Suprapubic skin (tissue), 3 donors: ENCODE measurements at regions not wholly inside any gene's neighbourhood (a gene's known extent, or its start where the extent isn't known, plus 50 kb on each side); places are given as distances from the start of the nearest gene placed in this dataset.

Source experiments
- CTCF ChIP-seq, 2 donors: fragments of 200-600 bp in 1 of 2; fragments of 450-650 bp in 1 of 2; sonication (generic) in 1 of 2; IDR thresholded peaks; one replicate each; pipeline ENCODE4 v1.5.1; 2016 to 2019; ENCODE audit warnings: antibody characterized with exemption in 2 of 2, mild to moderate bottlenecking in 1 of 2, moderate library complexity in 1 of 2
- EP300 ChIP-seq: sonication (generic); formaldehyde crosslinking; IDR thresholded peaks from one replicate; pipeline ENCODE4 v1.6.1; 2017; ENCODE audit warnings: antibody characterized with exemption
- POLR2A ChIP-seq, 2 donors: fragments of 450-650 bp; IDR thresholded peaks; one replicate each; pipeline ENCODE4 v1.6.1; 2017; ENCODE audit warnings: antibody characterized with exemption in 2 of 2, mild to moderate bottlenecking in 2 of 2, moderate library complexity in 2 of 2

GRCh38 chrX:80335062-80335830, 85.0 kb upstream of the TENT5D start:
- no peak for TF ChIP-seq CTCF (IDR thresholded peaks at IDR 0.05)
- no peak for TF ChIP-seq EP300
- no peak for TF ChIP-seq POLR2A (IDR thresholded peaks at IDR 0.05)
